ENCODE measurements at regions not wholly inside any gene's neighbourhood (a gene's known extent, or its start where the extent isn't known, plus 50 kb on each side); places are given as distances from the start of the nearest gene placed in this dataset.

- no peak for DNase-seq
These were observed 213.6 kb upstream of the PREP start for GRCh38 chr6:105616521-105616920.

- DNase-seq, result no peak
These were observed 208.7 kb upstream of the PREP start for GRCh38 chr6:105611606-105612005.

- DNase-seq, result peak in 11 of 51 donors; percentile 3 to 27 (median 10)
These were observed 206.6 kb upstream of the PREP start for GRCh38 chr6:105609375-105609991.

GRCh38 chr6:105608711-105609374 lies 206.0 kb upstream of the PREP start:
- DNase-seq, result no peak

DNA sequence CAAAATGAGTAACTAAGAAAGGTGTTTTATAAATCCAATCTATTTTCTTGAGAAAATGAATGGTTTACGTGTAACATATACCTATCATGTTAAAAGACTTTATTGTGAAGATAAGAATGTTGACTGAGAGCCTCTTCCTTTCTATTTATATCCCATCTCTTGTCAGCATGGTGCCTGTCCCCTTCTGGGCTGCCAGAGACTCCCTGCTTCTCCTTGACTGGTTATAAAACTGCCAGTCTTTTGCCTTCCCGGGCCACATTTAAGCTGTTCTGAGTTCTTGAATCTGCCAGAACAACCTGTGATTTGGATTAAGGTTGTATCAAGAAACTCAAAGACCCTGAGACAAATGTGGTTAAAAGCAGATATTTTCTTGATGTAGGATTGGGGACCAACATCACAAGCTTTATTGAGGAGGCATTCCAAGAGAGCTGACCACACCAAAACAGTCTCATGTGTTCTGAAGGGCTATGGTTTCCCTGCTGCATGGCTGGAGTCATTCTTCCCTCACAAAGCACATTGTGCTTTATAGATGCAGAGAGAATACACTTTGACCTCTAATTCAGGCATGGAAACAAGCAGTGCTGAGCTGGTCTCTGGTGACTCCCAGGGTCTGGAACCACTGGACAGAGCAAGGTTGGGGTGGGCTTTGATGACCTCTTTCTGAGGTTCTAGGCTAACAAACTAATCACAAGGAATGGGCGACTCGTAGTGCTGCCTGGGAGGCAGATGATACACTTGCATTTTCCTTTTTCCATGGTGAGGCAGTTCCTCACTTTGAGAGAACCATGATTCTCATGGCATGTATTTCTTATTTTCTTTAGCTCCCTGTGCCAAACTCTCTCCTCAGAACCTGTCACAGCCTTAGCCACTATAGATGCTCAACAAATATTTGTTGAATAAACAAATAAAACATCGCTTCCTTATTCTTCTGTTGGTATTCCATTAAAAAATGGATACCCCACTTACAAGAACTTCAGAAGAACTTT lies 205.0 kb upstream of the PREP start:
- no peak for DNase-seq

DNA sequence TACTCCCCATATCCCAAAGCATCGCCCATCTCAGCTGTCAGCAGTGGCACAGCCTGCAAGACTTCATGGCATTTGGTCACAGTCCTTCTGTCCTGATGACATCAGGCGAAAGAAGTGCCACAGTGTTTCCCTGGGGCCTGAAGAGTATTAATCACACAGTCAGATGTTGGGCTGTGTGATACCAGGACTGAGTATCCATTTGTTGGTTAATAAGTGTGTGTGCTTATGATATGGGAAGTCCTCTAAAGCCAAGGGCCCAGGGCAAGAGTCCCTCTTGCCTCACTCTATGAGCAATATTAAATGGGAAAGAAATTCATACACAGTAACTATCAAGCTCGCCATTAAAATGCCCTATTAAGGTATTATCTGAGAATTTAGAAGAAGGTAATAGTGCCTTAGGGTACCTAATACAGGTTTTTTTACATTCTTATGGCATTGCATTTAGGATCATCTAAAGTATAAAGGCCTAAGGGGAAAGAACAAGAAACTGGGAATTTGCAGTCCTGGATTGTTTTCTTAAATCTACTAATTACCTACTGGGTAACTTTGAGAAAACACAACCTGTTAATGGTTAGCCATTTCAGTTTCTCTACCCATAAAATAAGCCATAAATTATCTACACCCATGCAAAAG lies 204.1 kb upstream of the PREP start:
- no peak for DNase-seq

DNA sequence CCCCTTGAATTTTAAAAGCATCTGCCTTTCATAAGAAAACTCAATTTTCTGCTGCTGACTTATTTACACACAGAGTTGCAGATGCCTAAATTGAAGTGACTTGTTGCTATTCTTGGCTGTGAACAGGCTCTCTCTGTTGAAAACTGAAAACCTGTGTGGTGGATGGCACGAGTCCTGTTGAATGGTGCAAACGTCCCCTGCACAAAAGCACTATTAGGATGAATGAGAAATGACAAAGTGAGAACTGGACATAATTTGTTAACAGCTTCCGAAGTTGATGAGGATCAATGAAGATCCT lies 201.7 kb upstream of the PREP start:
- no peak for DNase-seq

DNA sequence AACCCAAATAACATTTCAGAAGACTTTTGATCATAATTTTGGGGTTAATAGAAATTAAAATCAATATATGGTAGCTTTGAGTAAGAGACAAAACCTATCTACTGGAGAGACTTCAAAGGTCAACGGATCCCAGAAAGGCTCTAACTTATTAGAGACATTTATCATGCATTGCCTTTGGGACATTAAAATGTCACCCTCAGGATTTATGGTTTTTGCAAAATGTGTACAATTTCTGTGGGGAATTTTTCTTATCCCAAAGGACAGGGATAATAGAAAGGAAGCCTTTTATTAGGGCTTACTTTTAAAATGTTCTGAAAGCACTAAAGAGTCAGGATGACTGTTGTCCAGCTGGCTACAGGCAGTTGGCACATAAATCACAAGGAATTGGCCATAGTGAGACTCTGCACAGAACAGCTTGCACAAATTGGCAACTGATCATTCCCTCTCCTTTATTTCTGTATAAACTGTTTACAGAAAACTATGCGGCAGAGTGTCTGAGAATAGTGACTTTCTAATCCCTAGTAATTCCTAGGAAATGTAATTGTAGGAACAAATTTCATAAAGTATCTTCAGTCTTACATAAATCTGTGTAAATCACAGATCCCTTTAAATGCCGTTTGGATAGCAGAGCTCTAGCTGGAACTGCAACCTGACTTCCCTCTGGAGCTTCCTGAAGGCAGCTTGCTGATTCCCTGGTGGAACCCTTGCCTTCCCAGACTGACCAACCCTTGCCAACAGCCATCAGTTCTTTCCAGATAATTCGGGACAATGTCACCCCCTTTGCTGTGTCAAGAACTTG lies 201.1 kb upstream of the PREP start:
- peak in 6 of 51 donors; percentile 1 to 20 (median 5) for DNase-seq

DNA sequence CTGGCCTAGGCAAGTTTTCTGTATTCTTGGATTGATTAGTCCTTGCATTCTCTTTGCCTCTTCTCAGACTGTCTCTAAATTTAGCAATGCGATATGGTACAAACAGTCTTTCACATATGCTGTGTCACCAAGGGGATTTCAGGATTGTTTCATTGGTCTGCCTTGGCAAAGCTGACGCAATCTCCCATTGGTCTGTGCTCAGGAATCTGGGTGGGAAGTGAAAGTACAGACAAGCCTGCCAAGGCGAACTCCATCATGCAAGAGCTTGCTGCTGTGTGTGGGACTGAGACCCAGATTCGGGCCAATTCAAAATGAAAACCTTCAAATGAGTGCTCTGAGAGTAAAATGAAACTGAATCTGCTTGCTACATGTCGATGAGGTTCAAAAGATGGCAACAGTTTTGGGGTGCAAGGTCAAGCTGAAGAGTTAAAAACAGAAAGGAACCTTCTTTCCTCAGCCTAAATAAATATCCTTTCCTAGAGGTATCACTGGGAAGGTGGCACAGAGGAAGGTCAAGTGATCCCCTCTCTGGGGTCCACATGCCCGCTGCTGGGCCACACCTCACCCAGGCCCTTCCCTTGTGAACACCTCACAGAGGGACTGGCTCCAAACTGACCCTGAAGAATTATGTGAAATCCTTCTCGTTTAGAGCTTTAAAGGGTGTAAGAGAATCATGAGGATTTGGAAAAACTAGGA lies 198.8 kb upstream of the PREP start:
- peak in 31 of 51 donors; percentile 3 to 71 (median 39) for DNase-seq

DNA sequence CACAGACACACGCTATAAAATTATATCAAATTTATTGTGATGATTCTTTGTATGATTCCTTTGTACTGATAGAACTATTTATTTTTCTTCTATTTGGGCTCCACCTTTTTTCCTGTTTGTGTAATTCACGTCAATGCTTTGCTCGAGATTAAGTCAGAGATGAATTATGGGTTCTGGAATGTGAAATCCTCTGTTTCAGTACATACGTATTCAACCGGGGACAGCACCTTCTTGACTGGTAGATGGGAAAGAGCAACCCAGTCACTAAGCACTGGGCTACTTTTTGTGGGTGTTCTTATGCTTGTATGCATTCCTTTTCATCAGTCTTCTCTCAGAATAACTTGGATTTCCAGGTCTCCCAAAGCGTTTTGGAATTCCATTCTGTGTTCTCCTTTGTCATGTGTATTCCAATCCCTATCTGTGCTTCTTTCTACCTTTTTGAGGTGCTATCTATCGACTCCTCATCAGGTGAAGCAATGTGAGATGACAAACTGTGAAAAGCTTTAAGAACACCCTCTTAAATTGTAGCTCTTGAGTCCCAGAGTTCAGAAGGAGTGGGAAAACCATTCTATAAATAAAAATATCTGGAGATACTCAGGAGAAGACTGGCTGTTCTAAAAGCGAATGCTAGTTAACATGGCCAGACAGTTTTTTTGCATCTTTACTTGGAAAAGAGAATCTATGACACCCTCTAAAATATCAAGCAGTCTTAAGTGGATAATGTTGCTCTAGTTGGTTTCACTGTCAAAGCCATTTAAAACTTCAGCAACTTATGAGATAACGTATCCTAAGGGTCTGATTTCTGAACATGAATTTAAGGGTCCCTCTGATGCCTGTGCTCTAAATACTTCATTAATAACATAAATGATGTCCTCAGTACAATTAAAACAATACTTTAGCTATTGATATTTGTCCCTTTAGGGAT lies 197.7 kb upstream of the PREP start:
- DNase-seq, result no peak

DNA sequence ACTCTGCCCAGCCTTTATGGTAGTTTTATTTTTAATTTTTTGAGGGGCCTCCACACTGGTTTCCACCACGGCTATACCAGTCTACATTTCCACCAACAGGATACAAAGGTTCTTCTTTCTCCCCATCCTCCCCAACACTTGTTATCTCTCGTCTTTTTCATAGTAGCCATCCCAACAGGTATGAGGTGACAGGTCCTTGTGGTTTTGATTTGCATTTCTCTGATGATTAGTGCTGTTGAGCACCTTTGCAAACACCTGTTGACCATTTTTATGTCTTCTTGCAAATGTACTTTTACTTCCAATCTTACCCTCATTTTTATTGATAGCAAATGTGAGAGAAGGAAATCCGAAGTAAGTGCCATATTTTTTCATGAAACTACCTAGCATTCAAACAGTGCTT lies 195.4 kb upstream of the PREP start:
- DNase-seq, result no peak

DNA sequence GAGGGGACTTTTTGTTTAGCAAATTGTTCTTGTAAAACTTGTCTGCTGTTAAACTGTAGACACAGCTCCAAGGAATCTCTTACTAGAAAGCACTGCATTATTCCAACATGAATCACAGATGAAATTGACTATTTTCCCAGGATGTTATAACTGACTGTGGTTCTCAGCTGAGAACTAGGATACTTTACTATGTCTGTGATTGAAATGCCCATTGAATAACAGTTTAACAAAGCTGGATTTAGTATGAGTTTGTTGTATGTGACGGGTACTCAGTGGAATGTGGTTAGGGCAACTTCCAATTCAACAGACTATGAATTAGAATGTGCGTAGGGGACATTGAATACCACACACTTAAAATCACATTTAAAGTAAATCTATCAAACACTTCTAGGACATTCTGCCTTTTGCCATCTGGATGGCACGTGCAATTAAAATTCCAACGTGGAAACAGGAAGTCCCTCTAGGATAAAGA lies 193.4 kb upstream of the PREP start:
- no peak for DNase-seq

DNA sequence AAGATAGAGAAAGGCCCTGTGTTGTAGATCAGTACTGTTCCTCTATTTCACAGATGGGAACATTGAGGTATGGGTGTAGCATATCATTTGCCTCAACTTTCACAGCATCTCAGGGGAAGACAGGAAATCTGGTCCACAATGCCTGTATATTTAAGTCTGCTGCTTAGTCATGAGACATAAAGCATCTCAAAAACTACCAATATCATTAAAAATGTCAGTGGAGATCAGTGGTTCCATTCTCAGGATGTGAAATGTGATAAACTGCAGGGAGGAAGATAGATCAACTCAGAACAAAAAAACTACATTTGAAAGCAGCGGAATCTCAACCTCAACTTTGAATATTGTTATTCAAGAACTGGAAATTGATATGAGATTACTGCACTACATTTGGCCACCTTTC lies 192.9 kb upstream of the PREP start:
- DNase-seq, result no peak

DNA sequence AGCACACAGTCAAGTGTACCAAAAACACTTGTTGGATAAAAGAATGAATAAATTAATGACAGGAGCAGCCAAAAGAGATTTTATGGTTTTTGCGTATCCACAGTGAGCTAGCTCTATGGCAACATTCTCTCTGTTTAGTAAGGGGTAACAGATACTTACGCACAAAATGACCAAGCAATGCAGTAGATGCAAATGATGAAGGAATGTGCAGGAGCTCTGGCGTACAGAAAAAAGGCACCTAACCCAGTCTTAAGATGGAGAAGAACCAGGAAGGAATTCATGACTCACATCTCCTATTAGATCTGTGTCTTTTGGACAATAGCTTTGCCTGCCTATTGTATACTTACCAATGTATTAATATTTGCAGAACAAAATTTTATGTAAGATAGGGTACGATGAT lies 191.9 kb upstream of the PREP start:
- no peak for DNase-seq

DNA sequence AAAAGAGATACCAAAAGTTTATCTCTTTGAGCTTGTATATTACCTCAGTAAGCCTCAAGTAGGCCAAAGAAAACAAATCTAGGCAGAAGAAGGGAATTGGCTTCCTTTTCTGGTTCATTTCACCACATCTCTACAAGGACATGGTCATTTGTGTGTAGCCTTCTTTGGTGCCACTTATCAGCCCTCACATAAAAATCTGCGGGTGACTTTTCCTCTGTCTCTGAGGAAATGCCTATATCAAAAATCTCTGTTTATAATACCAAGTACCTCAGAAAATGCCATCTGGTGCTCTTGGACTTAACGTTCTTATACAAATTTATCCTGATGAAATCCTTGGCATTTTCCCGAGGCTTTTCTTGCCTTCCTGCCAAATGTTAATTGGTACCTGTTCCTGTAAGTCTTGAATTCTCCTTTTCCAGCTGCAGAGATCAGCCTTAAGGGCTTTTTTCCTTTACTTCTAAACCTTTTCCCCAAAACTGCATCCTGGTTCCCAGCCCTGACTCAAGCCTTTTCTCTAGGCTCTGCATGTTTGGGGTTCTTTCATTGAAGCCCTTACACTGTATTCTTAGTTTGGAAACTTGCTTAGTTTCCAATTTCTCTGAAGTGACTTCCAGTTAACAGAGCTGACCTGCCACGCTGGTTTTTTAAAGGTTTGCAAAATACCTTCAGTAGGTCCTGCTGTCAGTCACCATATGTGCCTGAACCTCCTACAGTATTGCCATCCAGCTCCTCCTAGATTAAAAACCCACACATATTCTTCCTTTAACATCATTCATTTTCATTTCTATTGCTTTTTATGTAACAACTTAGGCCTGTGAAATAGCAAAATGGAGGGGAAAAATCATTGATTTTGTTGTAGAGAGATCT lies 191.2 kb upstream of the PREP start:
- no peak for DNase-seq

- DNase-seq, result no peak
These were observed 190.3 kb upstream of the PREP start for GRCh38 chr6:105593056-105593690.

DNA sequence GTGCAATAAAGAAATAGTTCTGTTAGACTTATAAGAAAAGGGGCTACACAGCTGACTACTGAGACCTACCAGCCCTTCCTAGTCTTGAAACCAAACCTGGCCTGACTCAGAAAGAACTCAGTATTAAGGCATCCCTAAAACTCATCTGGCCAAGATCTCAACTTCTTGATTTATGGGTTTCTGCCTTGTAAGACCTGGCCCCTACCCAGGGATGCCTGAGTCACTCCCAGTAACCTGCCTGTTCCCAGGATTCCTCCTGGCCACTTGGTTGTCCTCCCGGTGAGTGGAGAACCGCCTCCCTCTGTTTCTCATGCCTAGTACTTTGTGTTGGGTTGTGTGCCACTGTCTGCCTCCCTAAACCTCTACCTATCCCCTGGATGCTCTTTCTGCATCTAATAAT lies 189.4 kb upstream of the PREP start:
- no peak for DNase-seq

DNA sequence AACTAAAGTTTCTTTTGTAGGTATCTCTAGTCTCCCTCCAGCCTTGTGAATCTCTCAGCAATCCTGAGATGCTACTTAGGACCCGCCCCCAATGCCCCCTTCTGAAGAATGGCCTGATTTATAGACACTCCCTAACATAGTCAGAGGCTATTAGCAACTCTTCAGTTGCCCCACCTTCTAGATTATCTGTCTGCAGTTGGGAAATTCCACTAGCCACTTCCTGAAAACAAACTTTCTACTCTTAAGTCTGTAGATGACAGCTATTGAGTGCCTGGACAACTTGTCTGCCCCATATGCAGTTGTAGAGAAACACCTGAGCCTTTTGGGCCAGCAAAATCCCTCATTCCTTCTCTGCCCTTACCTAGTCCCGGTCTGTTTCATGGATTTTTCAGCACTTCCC lies 188.2 kb upstream of the PREP start:
- no peak for DNase-seq

Measured in hypothalamus (tissue), 51 donors.